NB4 (cell line): ENCODE measurements at regions not wholly inside any gene's neighbourhood (a gene's known extent, or its start where the extent isn't known, plus 50 kb on each side); places are given as distances from the start of the nearest gene placed in this dataset.

Experiments used
- POLR2A ChIP-seq: IDR thresholded peaks from 2 replicates; pipeline ENCODE4 v1.6.1; 2011; ENCODE audit warnings: mild to moderate bottlenecking; ENCODE audit not compliant: insufficient read length; ENCODE audit errors: extremely low read depth
- TF ChIP-seq, protein P1 (sequence below): IDR thresholded peaks from one replicate; pipeline ENCODE4 v1.5.1; 2012; ENCODE audit warnings: low read depth, low read length

DNA sequence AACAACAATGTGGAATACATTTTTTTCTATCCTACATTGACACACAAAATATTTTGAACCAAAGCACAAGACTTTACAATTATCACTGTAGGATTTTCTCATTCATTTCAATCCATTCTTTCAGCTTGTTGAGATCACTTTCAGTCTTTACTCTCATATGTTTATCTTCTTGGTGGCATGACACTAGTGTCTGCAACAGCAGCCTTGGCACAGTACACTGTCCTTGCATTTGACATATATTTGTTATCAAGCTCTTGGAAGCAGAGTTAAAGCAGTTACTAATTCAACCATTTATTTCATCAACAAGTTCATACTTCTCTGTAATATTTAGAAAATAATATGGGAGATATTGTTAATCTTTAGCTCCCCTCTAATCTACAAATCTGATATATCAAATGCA lies 922.4 kb upstream of the ADGRL2 start:
- TF ChIP-seq, protein P1, sequence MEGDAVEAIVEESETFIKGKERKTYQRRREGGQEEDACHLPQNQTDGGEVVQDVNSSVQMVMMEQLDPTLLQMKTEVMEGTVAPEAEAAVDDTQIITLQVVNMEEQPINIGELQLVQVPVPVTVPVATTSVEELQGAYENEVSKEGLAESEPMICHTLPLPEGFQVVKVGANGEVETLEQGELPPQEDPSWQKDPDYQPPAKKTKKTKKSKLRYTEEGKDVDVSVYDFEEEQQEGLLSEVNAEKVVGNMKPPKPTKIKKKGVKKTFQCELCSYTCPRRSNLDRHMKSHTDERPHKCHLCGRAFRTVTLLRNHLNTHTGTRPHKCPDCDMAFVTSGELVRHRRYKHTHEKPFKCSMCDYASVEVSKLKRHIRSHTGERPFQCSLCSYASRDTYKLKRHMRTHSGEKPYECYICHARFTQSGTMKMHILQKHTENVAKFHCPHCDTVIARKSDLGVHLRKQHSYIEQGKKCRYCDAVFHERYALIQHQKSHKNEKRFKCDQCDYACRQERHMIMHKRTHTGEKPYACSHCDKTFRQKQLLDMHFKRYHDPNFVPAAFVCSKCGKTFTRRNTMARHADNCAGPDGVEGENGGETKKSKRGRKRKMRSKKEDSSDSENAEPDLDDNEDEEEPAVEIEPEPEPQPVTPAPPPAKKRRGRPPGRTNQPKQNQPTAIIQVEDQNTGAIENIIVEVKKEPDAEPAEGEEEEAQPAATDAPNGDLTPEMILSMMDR: no peak
- TF ChIP-seq POLR2A: no peak
